Heart left ventricle (tissue), 13 donors: ENCODE measurements at regions not wholly inside any gene's neighbourhood (a gene's known extent, or its start where the extent isn't known, plus 50 kb on each side); places are given as distances from the start of the nearest gene placed in this dataset.

Source experiments
- CTCF ChIP-seq, 12 donors: fragments of 200-600 bp; sonication (generic) in 4 of 12; IDR thresholded peaks; one replicate each; pipeline versions ENCODE4 v1.5.0 to v1.8.0; 2018 to 2022; ENCODE audit warnings: antibody characterized with exemption in 12 of 12, mild to moderate bottlenecking in 5 of 12
- POLR2A ChIP-seq, 2 donors: fragments of 450-650 bp; IDR thresholded peaks; one replicate each; pipeline ENCODE4 v1.6.1; 2017; ENCODE audit warnings: antibody characterized with exemption in 2 of 2, mild to moderate bottlenecking in 2 of 2, moderate library complexity in 2 of 2
- donor health status: ischemic (EF 13 %, LVEDD 7.1; RV severe dilation, severe dysfunction).
- donor health status: DM: no; HTN: yes; CAD: no.
- donor health status: DM: no; HTN: no; CAD: no.
- donor health status: ischemic (EF 25% LVEDD 6.9; RV normal size, moderate dysfunction).
- donor health status: ischemic (EF 25% LVEDD 5.7; RV mildly dilated, moderate dysfunction).
- donor health status: ischemic (EF 35%, LVEDD 5.7; RV mildly dilated, moderate dysfunction).
- donor health status: nonischemic (EF 11% LVEDD 7.7; RV severe dilation, severe dysfunction).
- donor health status: DM: yes; HTN: yes; CAD: no.
- donor health status: PGD.
- donor health status: ischemic (EF 29% LVEDD 5.4; RV normal size, mild dysfunction).
- donor health status: nonischemic (EF 23%, LVEDD 6.1; RV moderate dilation, normal function).

- no peak for TF ChIP-seq CTCF (IDR thresholded peaks at IDR 0.05)
- TF ChIP-seq POLR2A (IDR thresholded peaks at IDR 0.05): no peak
Observed at GRCh38 chr1:103469801-103470200, 55.7 kb upstream of the RNPC3 start.
